Liver (tissue), 8 donors: ENCODE measurements at regions not wholly inside any gene's neighbourhood (a gene's known extent, or its start where the extent isn't known, plus 50 kb on each side); places are given as distances from the start of the nearest gene placed in this dataset.

Experiments used
- DNase-seq: peaks from one replicate; pipeline ENCODE4 v3.0.0-alpha.2; 2017; ENCODE audit warnings: low spot score
- H3K27ac ChIP-seq, 2 donors: one replicate each; pipeline ENCODE4 v1.7.0; 2013; ENCODE audit warnings: inconsistent platforms in 2 of 2, low read length in 2 of 2, control low read depth in 1 of 2, low read depth in 1 of 2, mild to moderate bottlenecking in 1 of 2
- H3K27me3 ChIP-seq, 4 donors: one replicate each; pipeline versions ENCODE4 v1.6.1 to v1.7.0; 2013; ENCODE audit warnings: low read length in 3 of 4, inconsistent platforms in 1 of 4, mild to moderate bottlenecking in 1 of 4, moderate library complexity in 1 of 4; ENCODE audit not compliant: control insufficient read depth in 4 of 4, insufficient read depth in 4 of 4
- H3K36me3 ChIP-seq, 4 donors: one replicate each; pipeline versions ENCODE4 v1.6.1 to v1.7.0; 2013; ENCODE audit warnings: low read length in 3 of 4, mild to moderate bottlenecking in 3 of 4, low read depth in 1 of 4, moderate library complexity in 1 of 4; ENCODE audit not compliant: control insufficient read depth in 4 of 4, insufficient read depth in 3 of 4
- H3K4me1 ChIP-seq, 4 donors: one replicate each; pipeline versions ENCODE4 v1.6.1 to v1.7.0; 2013; ENCODE audit warnings: low read length in 3 of 4, mild to moderate bottlenecking in 3 of 4, moderate library complexity in 1 of 4; ENCODE audit not compliant: control insufficient read depth in 4 of 4, insufficient read depth in 4 of 4
- H3K4me3 ChIP-seq, 3 donors: one replicate each; pipeline versions ENCODE4 v1.6.1 to v1.7.0; 2013; ENCODE audit warnings: low read length in 3 of 3, control low read depth in 1 of 3, low read depth in 1 of 3, mild to moderate bottlenecking in 1 of 3
- H3K9ac ChIP-seq, 2 donors: one replicate each; pipeline ENCODE4 v1.7.0; 2013; ENCODE audit warnings: low read length in 2 of 2, mild to moderate bottlenecking in 2 of 2, moderate library complexity in 2 of 2, control low read depth in 1 of 2, low read depth in 1 of 2
- H3K9me3 ChIP-seq, 4 donors: one replicate each; pipeline versions ENCODE4 v1.6.1 to v1.7.0; 2013; ENCODE audit warnings: low read length in 3 of 4; ENCODE audit not compliant: control insufficient read depth in 4 of 4
- ATF3 ChIP-seq: IDR thresholded peaks from 2 replicates; pipeline ENCODE4 v1.6.1; 2016; ENCODE audit warnings: antibody characterized with exemption
- CTCF ChIP-seq: fragments of 150-350 bp; IDR thresholded peaks from 2 replicates; pipeline ENCODE4 v1.5.1; 2017; ENCODE audit warnings: improper control_type of control experiment, low read depth, low read length; ENCODE audit not compliant: missing input control
- EGR1 ChIP-seq, 2 donors: IDR thresholded peaks; 2 replicates each; pipeline ENCODE4 v1.6.1; 2016 to 2018; ENCODE audit warnings: antibody characterized with exemption in 2 of 2, low read depth in 2 of 2
- FOXA1 ChIP-seq: IDR thresholded peaks from 2 replicates; pipeline ENCODE4 v1.6.1; 2016; ENCODE audit warnings: antibody characterized with exemption
- FOXA2 ChIP-seq: IDR thresholded peaks from 2 replicates; pipeline ENCODE4 v1.6.1; 2016; ENCODE audit warnings: antibody characterized with exemption
- GABPA ChIP-seq, 2 donors: IDR thresholded peaks in 1 of 2; conservative IDR thresholded peaks in 1 of 2; 2 replicates each; pipeline ENCODE4 v1.6.1; 2016; ENCODE audit warnings: antibody characterized with exemption in 2 of 2, mild to moderate bottlenecking in 1 of 2, moderate library complexity in 1 of 2
- HNF4A ChIP-seq, 2 donors: conservative IDR thresholded peaks; 2 replicates each; pipeline ENCODE4 v1.6.1; 2016; ENCODE audit warnings: antibody characterized with exemption in 2 of 2, mild to moderate bottlenecking in 2 of 2
- HNF4G ChIP-seq: IDR thresholded peaks from 2 replicates; pipeline ENCODE4 v1.6.1; 2016; ENCODE audit warnings: antibody characterized with exemption
- JUND ChIP-seq, 2 donors: IDR thresholded peaks; 2 replicates each; pipeline ENCODE4 v1.6.1; 2016; ENCODE audit warnings: antibody characterized with exemption in 2 of 2
- MAX ChIP-seq: IDR thresholded peaks from 2 replicates; pipeline ENCODE4 v1.6.1; 2016; ENCODE audit warnings: antibody characterized with exemption
- RAD21 ChIP-seq, 2 donors: IDR thresholded peaks; 2 replicates each; pipeline ENCODE4 v1.6.1; 2016; ENCODE audit warnings: antibody characterized with exemption in 2 of 2, mild to moderate bottlenecking in 2 of 2
- REST ChIP-seq: IDR thresholded peaks from 2 replicates; pipeline ENCODE4 v1.6.1; 2016; ENCODE audit warnings: antibody characterized with exemption, mild to moderate bottlenecking
- SP1 ChIP-seq: IDR thresholded peaks from 2 replicates; pipeline ENCODE4 v1.6.1; 2018; ENCODE audit warnings: antibody characterized with exemption, mild to moderate bottlenecking
- TAF1 ChIP-seq: conservative IDR thresholded peaks from 2 replicates; pipeline ENCODE4 v1.6.1; 2016; ENCODE audit warnings: antibody characterized with exemption, mild to moderate bottlenecking
- YY1 ChIP-seq: IDR thresholded peaks from 2 replicates; pipeline ENCODE4 v1.6.1; 2016; ENCODE audit warnings: antibody characterized with exemption, mild to moderate bottlenecking
- ZBTB33 ChIP-seq: IDR thresholded peaks from 2 replicates; pipeline ENCODE4 v1.6.1; 2016; ENCODE audit warnings: antibody characterized with exemption
- WGBS: extraction: QIAGEN DNeasy Blood & Tissue Kit; methylation state at CpG from one replicate; pipeline ENCODE4 v1.1.7; 2013; 5-methylcytosine and 5-hydroxymethylcytosine counted together
- donor health status: healthy.
- donor health status: healthy.
- donor health status: healthy.
- donor health status: healthy.
- donor health status: healthy.

GRCh38 chr5:128870923-128871322, 94.4 kb upstream of the SLC27A6 start:
- Histone ChIP-seq H3K4me3 (no peak overlapping the region), H3K9me3 (peaks cover 0 to 8% (median 0%) of the 10 kb centered on the region in 4 donors), H3K27ac (no peak overlapping the region), H3K4me1 (no peaks in the 10 kb centered on the region), H3K36me3 (no peaks in the 10 kb centered on the region), H3K9ac (no peak overlapping the region), H3K27me3 (peaks cover 0 to 2% (median 0%) of the 10 kb centered on the region in 4 donors)
- no peak for TF ChIP-seq ATF3
- TF ChIP-seq MAX, result no peak
- TF ChIP-seq FOXA1, result no peak
- TF ChIP-seq TAF1, result no peak
- TF ChIP-seq SP1, result no peak
- no peak for TF ChIP-seq HNF4A (conservative IDR thresholded peaks at IDR 0.05)
- TF ChIP-seq ZBTB33, result no peak
- TF ChIP-seq YY1, result no peak
- no peak for TF ChIP-seq EGR1 (IDR thresholded peaks at IDR 0.05; ENCODE audit: low read depth in 2 of 2)
- TF ChIP-seq REST, result no peak
- TF ChIP-seq FOXA2, result no peak
- TF ChIP-seq GABPA (IDR thresholded peaks at IDR 0.05 in 1 of 2, conservative IDR thresholded peaks at IDR 0.05 in 1 of 2), result no peak
- TF ChIP-seq RAD21 (IDR thresholded peaks at IDR 0.05), result no peak
- no peak for TF ChIP-seq HNF4G
- no peak for TF ChIP-seq JUND (IDR thresholded peaks at IDR 0.05)
- TF ChIP-seq CTCF, result no peak
- DNase-seq, result no peak
- 60% methylated on average over 3 of the region's 3 CpGs for WGBS
